Suprapubic skin (tissue), 4 donors: ENCODE measurements at regions not wholly inside any gene's neighbourhood (a gene's known extent, or its start where the extent isn't known, plus 50 kb on each side); places are given as distances from the start of the nearest gene placed in this dataset.

Source experiments
- CTCF ChIP-seq, 2 donors: fragments of 200-600 bp in 1 of 2; fragments of 450-650 bp in 1 of 2; sonication (generic) in 1 of 2; IDR thresholded peaks; one replicate each; pipeline ENCODE4 v1.5.1; 2016 to 2019; ENCODE audit warnings: antibody characterized with exemption in 2 of 2, mild to moderate bottlenecking in 1 of 2, moderate library complexity in 1 of 2
- EP300 ChIP-seq: sonication (generic); formaldehyde crosslinking; IDR thresholded peaks from one replicate; pipeline ENCODE4 v1.6.1; 2017; ENCODE audit warnings: antibody characterized with exemption
- POLR2A ChIP-seq, 2 donors: fragments of 450-650 bp; IDR thresholded peaks; one replicate each; pipeline ENCODE4 v1.6.1; 2017; ENCODE audit warnings: antibody characterized with exemption in 2 of 2, mild to moderate bottlenecking in 2 of 2, moderate library complexity in 2 of 2
- POLR2AphosphoS5 ChIP-seq, 3 donors: sonication (generic); formaldehyde crosslinking; IDR thresholded peaks; one replicate each; pipeline ENCODE4 v1.6.1; 2017; ENCODE audit warnings: antibody characterized with exemption in 3 of 3

GRCh38 chr1:227388214-227389168 lies 70.2 kb upstream of the CDC42BPA start:
- TF ChIP-seq CTCF (IDR thresholded peaks at IDR 0.05) (no peak), POLR2AphosphoS5 (IDR thresholded peaks at IDR 0.05) (no peak), EP300 (no peak), POLR2A (IDR thresholded peaks at IDR 0.05) (no peak)
